Sigmoid colon (tissue), 4 donors: ENCODE measurements at regions not wholly inside any gene's neighbourhood (a gene's known extent, or its start where the extent isn't known, plus 50 kb on each side); places are given as distances from the start of the nearest gene placed in this dataset.

Source experiments
- EP300 ChIP-seq, 4 donors: sonication (generic); formaldehyde crosslinking; IDR thresholded peaks; one replicate each; pipeline ENCODE4 v1.6.1; 2017; ENCODE audit warnings: antibody characterized with exemption in 4 of 4
- POLR2A ChIP-seq, 2 donors: fragments of 450-650 bp; IDR thresholded peaks; one replicate each; pipeline ENCODE4 v1.6.1; 2016; ENCODE audit warnings: antibody characterized with exemption in 2 of 2, mild to moderate bottlenecking in 2 of 2, moderate library complexity in 2 of 2
- POLR2AphosphoS5 ChIP-seq, 4 donors: sonication (generic); formaldehyde crosslinking; IDR thresholded peaks; one replicate each; pipeline ENCODE4 v1.6.1; 2017; ENCODE audit warnings: antibody characterized with exemption in 4 of 4
- TF ChIP-seq, protein P1 (sequence below), 4 experiments: fragments of 450-650 bp in 3 of 4; fragments of 200-600 bp in 1 of 4; IDR thresholded peaks; one replicate each; pipeline ENCODE4 v1.5.1; 2016 to 2019; ENCODE audit warnings: antibody characterized with exemption in 4 of 4, mild to moderate bottlenecking in 3 of 4, moderate library complexity in 2 of 4

DNA sequence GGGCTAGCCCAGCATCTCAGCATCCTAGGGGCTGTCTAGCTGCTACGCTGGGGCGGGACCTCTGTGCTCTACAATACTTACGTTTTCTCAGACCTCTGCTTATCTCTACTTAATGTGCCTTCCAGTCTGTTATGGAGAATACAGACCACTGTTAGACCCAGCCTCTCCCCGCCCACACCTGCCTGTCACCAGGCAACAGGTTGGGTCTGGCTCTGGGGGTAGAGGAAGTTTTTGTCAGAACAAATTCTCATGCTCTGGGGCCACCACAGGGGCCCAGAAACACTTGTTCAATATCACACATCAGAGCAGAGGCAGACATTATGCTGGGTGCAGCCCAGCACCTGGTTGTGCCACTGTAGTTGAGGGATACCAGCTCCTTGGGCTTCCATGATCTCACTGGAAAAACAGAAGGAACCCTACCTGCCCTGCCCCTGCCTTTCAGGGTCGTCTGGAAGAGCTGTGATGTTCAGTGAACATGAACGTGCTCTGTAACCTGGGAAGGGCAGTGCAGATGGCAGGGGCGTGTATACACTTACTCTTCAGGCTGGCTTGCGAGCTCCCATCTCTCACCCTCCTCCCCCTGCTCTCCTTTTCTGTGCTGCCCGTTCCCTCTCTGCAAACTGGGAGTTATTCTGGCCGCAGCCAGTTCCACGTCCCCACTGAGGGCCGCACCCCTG lies 135.2 kb upstream of the PODXL start:
- TF ChIP-seq, protein P1, sequence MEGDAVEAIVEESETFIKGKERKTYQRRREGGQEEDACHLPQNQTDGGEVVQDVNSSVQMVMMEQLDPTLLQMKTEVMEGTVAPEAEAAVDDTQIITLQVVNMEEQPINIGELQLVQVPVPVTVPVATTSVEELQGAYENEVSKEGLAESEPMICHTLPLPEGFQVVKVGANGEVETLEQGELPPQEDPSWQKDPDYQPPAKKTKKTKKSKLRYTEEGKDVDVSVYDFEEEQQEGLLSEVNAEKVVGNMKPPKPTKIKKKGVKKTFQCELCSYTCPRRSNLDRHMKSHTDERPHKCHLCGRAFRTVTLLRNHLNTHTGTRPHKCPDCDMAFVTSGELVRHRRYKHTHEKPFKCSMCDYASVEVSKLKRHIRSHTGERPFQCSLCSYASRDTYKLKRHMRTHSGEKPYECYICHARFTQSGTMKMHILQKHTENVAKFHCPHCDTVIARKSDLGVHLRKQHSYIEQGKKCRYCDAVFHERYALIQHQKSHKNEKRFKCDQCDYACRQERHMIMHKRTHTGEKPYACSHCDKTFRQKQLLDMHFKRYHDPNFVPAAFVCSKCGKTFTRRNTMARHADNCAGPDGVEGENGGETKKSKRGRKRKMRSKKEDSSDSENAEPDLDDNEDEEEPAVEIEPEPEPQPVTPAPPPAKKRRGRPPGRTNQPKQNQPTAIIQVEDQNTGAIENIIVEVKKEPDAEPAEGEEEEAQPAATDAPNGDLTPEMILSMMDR (IDR thresholded peaks at IDR 0.05), result no peak
- TF ChIP-seq POLR2AphosphoS5 (IDR thresholded peaks at IDR 0.05), result no peak
- no peak for TF ChIP-seq POLR2A (IDR thresholded peaks at IDR 0.05)
- no peak for TF ChIP-seq EP300 (IDR thresholded peaks at IDR 0.05)
